GM18508 (cell line): ENCODE measurements at regions not wholly inside any gene's neighbourhood (a gene's known extent, or its start where the extent isn't known, plus 50 kb on each side); places are given as distances from the start of the nearest gene placed in this dataset.

ENCODE experiments used
- ATAC-seq: cut with Tn5 transposase; IDR thresholded peaks from one replicate; pipeline ENCODE4 v1.9.1; 2021; ENCODE audit warnings: moderate number of reproducible peaks; ENCODE audit not compliant: insufficient read depth, unreplicated experiment

GRCh38 chr20:50413088-50413500, 97.1 kb upstream of the PTPN1 start:
- ATAC-seq = no peak

GRCh38 chr20:50415021-50415515, 95.1 kb upstream of the PTPN1 start:
- no peak for ATAC-seq

- ATAC-seq = no peak
Measured at GRCh38 chr20:50415516-50416268, 94.5 kb upstream of the PTPN1 start.

- no peak for ATAC-seq
Measured at GRCh38 chr20:50416269-50417022, 93.7 kb upstream of the PTPN1 start.

GRCh38 chr20:50417023-50417329, 93.2 kb upstream of the PTPN1 start:
- ATAC-seq = no peak

- ATAC-seq = no peak
Measured at GRCh38 chr20:50417484-50418235, 92.5 kb upstream of the PTPN1 start.

GRCh38 chr20:50418890-50419642, 91.1 kb upstream of the PTPN1 start:
- no peak for ATAC-seq

- ATAC-seq = no peak
Measured at GRCh38 chr20:50420380-50420779, 89.8 kb upstream of the PTPN1 start.

- ATAC-seq = no peak
Measured at GRCh38 chr20:50421356-50422340, 88.5 kb upstream of the PTPN1 start.

GRCh38 chr20:50423758-50424157, 86.4 kb upstream of the PTPN1 start:
- ATAC-seq = no peak

- ATAC-seq = no peak
Measured at GRCh38 chr20:50425076-50425475, 85.1 kb upstream of the PTPN1 start.

GRCh38 chr20:50426866-50427718, 83.1 kb upstream of the PTPN1 start:
- ATAC-seq = no peak

GRCh38 chr20:50427719-50428083, 82.5 kb upstream of the PTPN1 start:
- ATAC-seq = no peak

GRCh38 chr20:50428097-50428828, 81.9 kb upstream of the PTPN1 start:
- ATAC-seq = no peak

GRCh38 chr20:50429412-50429811, 80.8 kb upstream of the PTPN1 start:
- no peak for ATAC-seq

- no peak for ATAC-seq
Measured at GRCh38 chr20:50431066-50431450, 79.1 kb upstream of the PTPN1 start.

GRCh38 chr20:50433001-50433761, 77.0 kb upstream of the PTPN1 start:
- no peak for ATAC-seq
